ENCODE measurements at regions not wholly inside any gene's neighbourhood (a gene's known extent, or its start where the extent isn't known, plus 50 kb on each side); places are given as distances from the start of the nearest gene placed in this dataset.

- H3K27ac ChIP-seq, result no peak overlapping the region
- TF ChIP-seq ZFX (IDR thresholded peaks at IDR 0.05) (no peak), CTCF (conservative IDR thresholded peaks at IDR 0.05) (no peak)
Observed at GRCh38 chr5:122565331-122565730, 209.5 kb upstream of the SNX2 start.

- TF ChIP-seq ZFX (IDR thresholded peaks at IDR 0.05) (no peak), CTCF (conservative IDR thresholded peaks at IDR 0.05) (no peak)
- no peak overlapping the region for H3K27ac ChIP-seq
Observed at GRCh38 chr5:122576256-122577016, 198.4 kb upstream of the SNX2 start.

GRCh38 chr5:122581629-122582028, 193.3 kb upstream of the SNX2 start:
- H3K27ac ChIP-seq, result no peak overlapping the region
- TF ChIP-seq CTCF (conservative IDR thresholded peaks at IDR 0.05) (no peak), ZFX (IDR thresholded peaks at IDR 0.05) (no peak)

- no peak for TF ChIP-seq ZFX (IDR thresholded peaks at IDR 0.05)
- TF ChIP-seq CTCF (conservative IDR thresholded peaks at IDR 0.05), result no peak
- no peak overlapping the region for H3K27ac ChIP-seq
Observed at GRCh38 chr5:122584411-122585300, 190.2 kb upstream of the SNX2 start.

- H3K27ac ChIP-seq, result no peak overlapping the region
- TF ChIP-seq ZFX (IDR thresholded peaks at IDR 0.05) (no peak), CTCF (conservative IDR thresholded peaks at IDR 0.05) (no peak)
Observed at GRCh38 chr5:122585371-122585770, 189.5 kb upstream of the SNX2 start.

GRCh38 chr5:122586351-122586750, 188.5 kb upstream of the SNX2 start:
- TF ChIP-seq ZFX (IDR thresholded peaks at IDR 0.05) (no peak), CTCF (conservative IDR thresholded peaks at IDR 0.05) (no peak)
- no peak overlapping the region for H3K27ac ChIP-seq

GRCh38 chr5:122591828-122592227, 183.1 kb upstream of the SNX2 start:
- TF ChIP-seq CTCF (conservative IDR thresholded peaks at IDR 0.05), result no peak
- TF ChIP-seq ZFX (IDR thresholded peaks at IDR 0.05), result no peak

More at GRCh38 chr5:122591828-122592227, 183.1 kb upstream of the SNX2 start:
- H3K27ac ChIP-seq, result no peak overlapping the region
